Activated T-helper 1 cell treated with Interleukin-2 at 50 U/mL for 16 hours (primary cell): ENCODE measurements at regions not wholly inside any gene's neighbourhood (a gene's known extent, or its start where the extent isn't known, plus 50 kb on each side); places are given as distances from the start of the nearest gene placed in this dataset.
"Not testable (repeated sequence)": the region's sequence is repeated elsewhere in the genome, so short reads cannot be mapped to it uniquely, and the experiment has no call there.

Source experiments
- DNase-seq: peaks from one replicate; pipeline ENCODE4 v3.0.0-alpha.2; 2020; ENCODE audit warnings: low read depth

- peak; percentile 18 for DNase-seq
Measured at GRCh38 chr21:23968722-23969647, 1638.3 kb downstream of the MRPL39 start.

DNA sequence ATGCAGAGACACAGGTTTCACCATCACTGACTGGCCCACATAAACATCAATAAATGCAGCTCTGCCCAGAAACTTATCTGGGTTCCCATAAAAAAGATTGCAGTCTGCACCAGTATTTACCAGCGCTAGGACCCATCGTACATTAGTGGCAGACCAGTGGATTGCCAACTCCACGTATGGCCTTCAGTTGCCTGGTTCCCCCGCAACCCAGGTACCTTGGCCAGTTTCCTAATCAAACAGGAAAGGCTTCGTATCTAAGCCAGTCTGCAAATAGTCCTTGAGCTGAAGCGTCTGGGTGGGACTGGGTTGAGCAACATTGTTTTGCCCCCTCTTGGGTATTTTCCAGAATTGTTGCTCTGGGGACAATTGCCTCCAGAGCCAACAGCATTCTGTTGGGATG, 1639.3 kb downstream of the MRPL39 start:
- DNase-seq = no peak

DNA sequence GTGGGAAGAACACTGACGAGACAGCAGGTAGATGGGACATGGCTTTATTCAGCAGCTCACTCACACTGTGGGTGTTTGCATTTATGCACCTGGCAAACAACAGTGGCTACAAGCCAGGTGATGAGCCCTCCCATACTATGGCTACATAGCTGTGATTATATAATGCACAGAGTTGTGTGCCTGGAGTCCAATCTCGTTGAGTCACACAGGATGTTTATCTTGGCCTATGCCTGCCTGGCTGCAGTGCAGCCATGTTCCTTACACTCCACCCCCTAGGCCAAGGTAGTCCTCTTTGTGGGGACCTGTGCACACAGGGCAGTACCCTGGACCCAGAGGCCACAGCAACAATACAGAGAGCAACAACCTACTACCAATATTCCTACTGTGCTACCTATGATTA, 1643.8 kb downstream of the MRPL39 start:
- DNase-seq = no peak

DNA sequence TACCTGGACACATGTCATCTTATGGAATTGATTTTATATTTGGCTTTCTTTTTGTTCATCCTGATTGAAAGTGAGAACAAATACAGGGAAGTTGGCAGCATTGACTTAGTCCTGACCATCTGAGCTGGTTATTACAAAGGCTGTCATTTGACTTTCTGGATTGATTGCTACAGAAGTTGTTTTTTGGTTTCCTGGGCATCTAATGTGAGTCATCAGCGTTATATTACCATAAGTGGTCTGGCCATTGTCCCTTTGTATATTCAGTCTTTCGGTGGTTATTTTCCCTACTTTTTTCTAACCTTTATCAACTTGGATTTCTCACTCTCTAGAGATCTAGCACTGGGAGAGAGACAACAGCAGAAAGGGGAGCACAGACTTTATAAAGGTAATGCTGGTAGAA, 1646.5 kb downstream of the MRPL39 start:
- DNase-seq = no peak

DNA sequence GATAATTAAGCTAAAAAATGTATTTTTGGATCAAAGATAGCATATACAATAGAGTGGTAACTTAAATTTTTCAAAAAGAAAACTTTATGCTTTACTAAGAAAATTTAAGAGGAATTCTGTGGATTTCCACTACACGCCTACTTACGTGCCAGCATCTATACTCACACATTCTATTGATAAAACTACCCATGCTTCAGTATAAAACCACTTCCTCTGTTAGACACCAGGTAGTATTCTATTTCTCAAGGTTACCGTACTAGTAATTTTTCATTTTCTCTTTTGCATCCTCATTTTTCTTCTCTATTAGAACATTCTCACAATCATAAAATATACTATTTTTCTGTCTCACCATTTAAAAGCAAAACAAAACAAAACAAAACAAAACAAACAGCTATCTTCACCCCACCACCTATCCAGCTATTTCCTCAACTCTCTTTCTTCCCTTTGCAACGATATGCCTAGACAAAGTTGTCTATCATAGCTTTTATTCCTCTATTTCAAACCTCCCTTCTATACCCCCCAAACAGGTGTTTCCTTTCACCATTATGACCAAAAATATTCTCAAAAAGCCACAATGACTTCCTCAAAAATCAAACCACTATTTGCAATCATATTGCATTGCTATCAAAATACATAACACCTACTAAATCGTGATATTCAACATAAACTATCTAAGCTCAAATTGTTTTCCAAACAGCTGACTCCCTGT, 1652.0 kb downstream of the MRPL39 start:
- no peak for DNase-seq

DNA sequence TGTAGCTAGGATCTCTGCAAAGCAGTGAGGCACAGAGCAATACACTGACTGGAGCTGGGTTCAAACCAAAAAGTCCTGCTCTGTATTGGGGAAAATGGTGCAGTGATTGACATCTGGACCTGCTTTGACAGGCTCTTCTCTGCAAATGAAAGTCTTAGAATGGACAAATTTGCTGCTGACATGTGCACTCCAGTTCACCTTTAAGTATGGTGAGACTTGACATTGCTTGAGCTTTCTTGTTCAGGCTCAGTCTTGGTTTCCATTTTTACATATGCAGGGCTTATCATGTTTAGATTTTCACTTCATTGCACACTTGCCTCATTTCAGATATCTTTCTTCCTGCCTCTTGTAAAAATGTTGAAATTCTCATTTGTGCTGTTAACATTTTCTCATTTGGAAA, 1655.0 kb downstream of the MRPL39 start:
- no peak for DNase-seq

GRCh38 chr21:23951251-23951650, 1656.0 kb downstream of the MRPL39 start:
- no peak for DNase-seq

- no peak for DNase-seq
Measured at GRCh38 chr21:23950344-23950743, 1656.9 kb downstream of the MRPL39 start.

- no peak for DNase-seq
Measured at GRCh38 chr21:23949493-23949892, 1657.8 kb downstream of the MRPL39 start.

GRCh38 chr21:23939369-23940065, 1667.8 kb downstream of the MRPL39 start:
- DNase-seq = no peak

DNA sequence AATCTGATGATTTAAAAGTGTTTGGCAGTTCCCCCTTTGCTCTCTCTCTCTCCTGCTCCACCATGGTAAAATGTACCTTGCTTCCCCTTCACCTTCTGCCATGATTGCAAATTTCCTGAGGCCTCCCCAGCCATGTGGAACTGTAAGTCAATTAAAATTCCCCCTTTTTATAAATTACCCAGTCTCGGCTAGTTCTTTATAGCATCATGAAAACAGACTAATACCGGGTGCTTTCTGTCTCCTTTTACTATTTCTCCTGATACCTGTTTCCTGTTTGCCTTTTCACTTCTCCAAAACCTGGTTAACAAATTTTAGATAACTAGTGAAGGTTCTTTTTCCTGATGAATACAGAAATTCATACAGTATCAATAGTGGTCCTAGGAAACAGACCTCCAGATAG, 1670.3 kb downstream of the MRPL39 start:
- no peak for DNase-seq

GRCh38 chr21:23936224-23936623, 1671.1 kb downstream of the MRPL39 start:
- DNase-seq = no peak

DNA sequence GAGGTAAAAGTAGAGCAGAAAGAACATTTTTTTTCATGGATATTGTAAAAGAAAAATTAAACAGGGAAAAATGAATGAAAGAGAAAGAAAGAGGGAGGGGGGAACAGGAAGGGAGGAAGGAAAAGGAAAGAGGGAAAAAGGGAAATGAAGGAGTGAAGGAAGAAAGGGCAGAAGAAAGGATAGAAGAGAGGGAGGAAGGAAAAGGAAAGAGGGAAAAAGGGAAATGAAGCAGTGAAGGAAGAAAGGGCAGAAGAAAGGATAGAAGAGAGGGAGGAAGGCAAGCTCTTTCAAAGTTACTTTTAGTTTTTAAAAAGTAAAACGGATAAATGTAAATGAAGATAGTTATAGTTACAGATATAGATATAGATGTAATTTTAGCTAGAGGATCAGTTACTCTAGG, 1676.7 kb downstream of the MRPL39 start:
- no peak for DNase-seq

- DNase-seq = not testable (repeated sequence)
Measured at GRCh38 chr21:23926430-23926829, 1680.9 kb downstream of the MRPL39 start.

GRCh38 chr21:23921670-23922418, 1685.4 kb downstream of the MRPL39 start:
- no peak for DNase-seq

- no peak for DNase-seq
Measured at GRCh38 chr21:23900727-23901126, 1706.6 kb downstream of the MRPL39 start.

- DNase-seq = no peak
Measured at GRCh38 chr21:23899561-23899960, 1707.7 kb downstream of the MRPL39 start.

DNA sequence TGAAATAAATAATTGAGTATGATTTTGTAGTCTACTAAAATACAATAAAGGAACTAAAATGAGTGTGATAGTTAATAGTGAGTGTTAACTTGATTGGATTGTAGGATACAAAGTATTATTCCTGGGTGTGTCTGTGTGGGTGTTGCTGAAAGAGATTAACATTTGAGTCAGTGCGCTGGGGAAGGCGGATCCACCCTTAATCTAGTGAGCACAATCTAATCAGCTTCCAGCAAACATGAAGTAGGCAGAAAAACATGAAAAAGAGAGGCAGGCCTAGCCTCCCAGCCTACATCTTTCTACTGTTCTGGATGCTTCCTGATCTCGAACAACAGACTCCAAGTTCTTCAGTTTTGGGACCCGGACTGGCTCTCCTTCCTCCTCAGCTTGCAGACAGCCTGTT, 1716.6 kb downstream of the MRPL39 start:
- DNase-seq = no peak

GRCh38 chr21:23887725-23888306, 1719.5 kb downstream of the MRPL39 start:
- DNase-seq = peak; percentile 10

- no peak for DNase-seq
Measured at GRCh38 chr21:23886828-23887724, 1720.2 kb downstream of the MRPL39 start.

- no peak for DNase-seq
Measured at GRCh38 chr21:23881783-23882182, 1725.5 kb downstream of the MRPL39 start.
